ENCODE measurements at regions not wholly inside any gene's neighbourhood (a gene's known extent, or its start where the extent isn't known, plus 50 kb on each side); places are given as distances from the start of the nearest gene placed in this dataset.

GRCh38 chr20:40547483-40548091 lies 141.4 kb downstream of the MAFB start:
- Histone ChIP-seq H3K36me3 (no peaks in the 10 kb centered on the region), H3K4me1 (replicated peaks) (no peaks in the 10 kb centered on the region), H3K4me3 (no peak overlapping the region), H3K9me3 (replicated peaks) (no peaks in the 10 kb centered on the region), H3K27me3 (replicated peaks) (no peaks in the 10 kb centered on the region), H3K27ac (no peak overlapping the region)
- DNase-seq (ENCODE audit: low read depth in 1 of 2, low spot score in 2 of 2), result no peak

- Histone ChIP-seq H3K36me3 (no peaks in the 10 kb centered on the region), H3K27ac (no peak overlapping the region), H3K9me3 (replicated peaks) (no peaks in the 10 kb centered on the region), H3K4me1 (replicated peaks) (no peaks in the 10 kb centered on the region), H3K27me3 (replicated peaks) (no peaks in the 10 kb centered on the region), H3K4me3 (no peak overlapping the region)
- no peak for DNase-seq (ENCODE audit: low read depth in 1 of 2, low spot score in 2 of 2)
Observed at GRCh38 chr20:40545478-40545877, 143.6 kb downstream of the MAFB start.

DNA sequence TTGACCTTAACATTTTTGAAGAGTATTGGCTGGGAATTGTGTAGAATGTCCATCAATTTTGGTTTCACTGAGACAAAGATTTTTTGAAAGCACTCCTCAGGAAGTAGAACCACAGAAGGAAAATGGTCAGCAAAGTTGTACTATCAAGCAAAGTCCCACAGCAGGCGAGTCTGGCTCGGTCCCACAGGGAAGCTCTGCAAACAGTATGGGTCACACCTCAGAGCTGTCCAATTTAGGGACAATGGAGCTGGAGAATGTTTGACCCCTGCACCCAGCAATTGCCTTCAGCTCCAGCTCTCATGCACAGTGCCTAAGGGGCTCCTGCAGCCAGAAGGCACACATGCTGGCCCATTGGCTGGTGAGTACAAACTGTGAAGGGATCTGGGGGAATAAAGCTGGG lies 147.0 kb downstream of the MAFB start:
- H3K36me3 ChIP-seq, result no peaks in the 10 kb centered on the region
- no peaks in the 10 kb centered on the region for H3K27me3 ChIP-seq (replicated peaks)
- no peaks in the 10 kb centered on the region for H3K9me3 ChIP-seq (replicated peaks)
- H3K27ac ChIP-seq, result no peak overlapping the region
- no peak for DNase-seq (ENCODE audit: low read depth in 1 of 2, low spot score in 2 of 2)
- no peaks in the 10 kb centered on the region for H3K4me1 ChIP-seq (replicated peaks)
- no peak overlapping the region for H3K4me3 ChIP-seq

DNA sequence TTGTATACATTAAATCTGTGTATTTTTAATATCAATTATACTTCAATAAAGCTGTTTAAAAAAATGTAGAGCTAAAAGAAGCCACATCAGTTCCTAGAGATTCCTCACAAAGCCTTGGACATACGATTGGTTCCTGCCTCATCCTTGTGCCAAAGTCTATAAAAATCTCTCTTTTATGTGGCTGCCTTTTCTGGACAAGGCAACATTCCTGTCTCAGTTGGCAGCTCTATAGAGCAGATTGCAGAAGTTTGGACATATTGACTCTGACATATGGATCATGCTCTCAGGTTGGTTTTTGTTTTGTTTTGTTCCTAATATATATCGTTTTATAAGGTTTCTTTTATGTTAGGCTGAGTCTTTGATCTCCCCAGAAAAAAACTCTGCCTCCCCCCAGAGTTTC lies 148.9 kb downstream of the MAFB start:
- no peaks in the 10 kb centered on the region for H3K9me3 ChIP-seq (replicated peaks)
- H3K4me3 ChIP-seq, result no peak overlapping the region
- no peaks in the 10 kb centered on the region for H3K27me3 ChIP-seq (replicated peaks)
- DNase-seq (ENCODE audit: low read depth in 1 of 2, low spot score in 2 of 2), result no peak
- no peaks in the 10 kb centered on the region for H3K4me1 ChIP-seq (replicated peaks)
- H3K36me3 ChIP-seq, result no peaks in the 10 kb centered on the region
- H3K27ac ChIP-seq, result no peak overlapping the region

GRCh38 chr20:40538131-40538530 lies 150.9 kb downstream of the MAFB start:
- H3K27ac ChIP-seq, result no peak overlapping the region
- H3K4me3 ChIP-seq, result no peak overlapping the region
- no peaks in the 10 kb centered on the region for H3K27me3 ChIP-seq (replicated peaks)
- H3K4me1 ChIP-seq (replicated peaks), result no peaks in the 10 kb centered on the region
- H3K9me3 ChIP-seq (replicated peaks), result no peaks in the 10 kb centered on the region
- DNase-seq (ENCODE audit: low read depth in 1 of 2, low spot score in 2 of 2), result no peak
- no peaks in the 10 kb centered on the region for H3K36me3 ChIP-seq

GRCh38 chr20:40536808-40537207 lies 152.2 kb downstream of the MAFB start:
- no peaks in the 10 kb centered on the region for H3K27me3 ChIP-seq (replicated peaks)
- DNase-seq (ENCODE audit: low read depth in 1 of 2, low spot score in 2 of 2), result no peak
- H3K9me3 ChIP-seq (replicated peaks), result peaks cover 6% of the 10 kb centered on the region; the same call in 1 of the 2 replicates

DNA sequence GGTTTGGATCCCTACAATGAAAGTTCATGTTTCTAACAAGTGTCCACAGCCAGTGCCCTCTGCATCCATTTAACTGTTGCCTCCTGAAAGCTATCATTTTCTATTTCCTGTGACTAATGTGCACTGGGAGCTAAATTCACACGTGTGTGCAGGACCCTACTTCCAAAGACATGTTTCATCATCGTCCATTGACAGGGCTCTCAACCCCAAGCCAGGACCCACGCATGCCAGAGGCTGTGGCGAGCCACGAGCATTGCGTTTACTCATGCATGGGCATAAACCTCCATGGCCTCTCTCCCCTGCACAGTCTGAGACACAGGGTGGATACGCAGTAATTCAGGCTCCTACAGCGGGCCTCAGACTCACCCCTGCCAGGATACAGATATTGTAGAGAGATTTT lies 153.2 kb downstream of the MAFB start:
- H3K4me3 ChIP-seq, result no peak overlapping the region
- peaks cover 6% of the 10 kb centered on the region; the same call in 1 of the 2 replicates for H3K9me3 ChIP-seq (replicated peaks)
- DNase-seq (ENCODE audit: low read depth in 1 of 2, low spot score in 2 of 2), result no peak
- no peak overlapping the region for H3K27ac ChIP-seq
- H3K36me3 ChIP-seq, result no peaks in the 10 kb centered on the region
- H3K27me3 ChIP-seq (replicated peaks), result no peaks in the 10 kb centered on the region
- no peaks in the 10 kb centered on the region for H3K4me1 ChIP-seq (replicated peaks)

More at GRCh38 chr20:40536808-40537207, 152.2 kb downstream of the MAFB start:
- Histone ChIP-seq H3K27ac (no peak overlapping the region), H3K4me1 (replicated peaks) (no peaks in the 10 kb centered on the region), H3K4me3 (no peak overlapping the region), H3K36me3 (no peaks in the 10 kb centered on the region)

GRCh38 chr20:40532103-40532502 lies 156.9 kb downstream of the MAFB start:
- Histone ChIP-seq H3K4me1 (replicated peaks) (no peaks in the 10 kb centered on the region), H3K4me3 (no peak overlapping the region), H3K27ac (no peak overlapping the region), H3K9me3 (replicated peaks) (peaks cover 8% of the 10 kb centered on the region; the same call in 1 of the 2 replicates), H3K36me3 (no peaks in the 10 kb centered on the region), H3K27me3 (replicated peaks) (no peaks in the 10 kb centered on the region)
- DNase-seq (ENCODE audit: low read depth in 1 of 2, low spot score in 2 of 2), result no peak

- no peak for DNase-seq (ENCODE audit: low read depth in 1 of 2, low spot score in 2 of 2)
- H3K4me1 ChIP-seq (replicated peaks), result no peaks in the 10 kb centered on the region
Observed at GRCh38 chr20:40525351-40525750, 163.7 kb downstream of the MAFB start.

DNA sequence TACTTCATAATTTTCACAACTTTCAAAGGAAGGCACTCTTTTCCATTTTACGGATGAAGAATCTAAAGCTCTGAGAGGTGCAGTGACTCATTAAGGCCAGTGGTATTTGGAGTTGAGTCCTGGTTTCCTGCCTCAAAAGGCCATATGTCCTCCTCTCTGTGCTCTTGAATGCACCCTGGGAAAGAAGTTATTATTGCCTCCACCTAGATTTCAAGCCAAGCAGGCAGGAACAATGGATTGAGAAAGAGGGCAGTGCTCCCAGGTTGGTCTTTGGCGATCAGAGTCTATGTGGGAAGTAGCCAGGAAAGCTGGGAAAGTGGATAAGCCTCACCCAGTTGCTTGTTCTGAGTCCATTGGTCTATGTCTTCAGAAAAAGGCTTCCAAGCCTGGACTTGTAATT lies 165.0 kb downstream of the MAFB start:
- Histone ChIP-seq H3K4me3 (no peak overlapping the region), H3K9me3 (replicated peaks) (no peaks in the 10 kb centered on the region), H3K4me1 (replicated peaks) (no peaks in the 10 kb centered on the region), H3K27ac (no peak overlapping the region), H3K27me3 (replicated peaks) (no peaks in the 10 kb centered on the region), H3K36me3 (no peaks in the 10 kb centered on the region)
- DNase-seq (ENCODE audit: low read depth in 1 of 2, low spot score in 2 of 2), result no peak

More at GRCh38 chr20:40525351-40525750, 163.7 kb downstream of the MAFB start:
- H3K36me3 ChIP-seq, result no peaks in the 10 kb centered on the region
- no peaks in the 10 kb centered on the region for H3K27me3 ChIP-seq (replicated peaks)
- no peak overlapping the region for H3K4me3 ChIP-seq
- no peaks in the 10 kb centered on the region; the same call in 1 of the 2 replicates for H3K9me3 ChIP-seq (replicated peaks)
- no peak overlapping the region for H3K27ac ChIP-seq

DNA sequence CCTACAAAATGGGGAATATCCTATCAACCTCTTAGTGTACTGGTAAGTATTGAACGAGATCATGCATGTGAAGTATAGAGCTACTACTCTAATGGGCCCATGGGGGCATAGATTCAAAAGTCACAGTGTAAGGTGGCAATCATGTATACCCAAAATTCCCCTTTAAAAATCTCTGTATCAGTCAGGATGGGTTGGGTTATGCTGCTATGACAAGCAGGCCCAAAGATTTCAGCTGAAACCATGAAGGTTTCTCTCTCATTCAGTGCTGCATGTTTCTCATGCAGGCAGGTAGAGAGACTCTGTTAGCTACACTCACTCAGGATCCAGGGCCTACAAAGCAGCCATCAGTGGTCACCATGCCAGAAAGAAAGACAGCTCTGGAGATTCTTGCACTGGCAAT lies 166.6 kb downstream of the MAFB start:
- Histone ChIP-seq H3K9me3 (replicated peaks) (no peaks in the 10 kb centered on the region), H3K4me1 (replicated peaks) (no peaks in the 10 kb centered on the region), H3K36me3 (no peaks in the 10 kb centered on the region), H3K27ac (no peak overlapping the region), H3K27me3 (replicated peaks) (no peaks in the 10 kb centered on the region), H3K4me3 (no peak overlapping the region)
- DNase-seq (ENCODE audit: low read depth in 1 of 2, low spot score in 2 of 2), result no peak

- Histone ChIP-seq H3K36me3 (no peaks in the 10 kb centered on the region), H3K4me1 (replicated peaks) (no peaks in the 10 kb centered on the region), H3K9me3 (replicated peaks) (no peaks in the 10 kb centered on the region), H3K4me3 (no peak overlapping the region), H3K27me3 (replicated peaks) (no peaks in the 10 kb centered on the region), H3K27ac (no peak overlapping the region)
- DNase-seq (ENCODE audit: low read depth in 1 of 2, low spot score in 2 of 2), result no peak
Observed at GRCh38 chr20:40521962-40522361, 167.1 kb downstream of the MAFB start.

DNA sequence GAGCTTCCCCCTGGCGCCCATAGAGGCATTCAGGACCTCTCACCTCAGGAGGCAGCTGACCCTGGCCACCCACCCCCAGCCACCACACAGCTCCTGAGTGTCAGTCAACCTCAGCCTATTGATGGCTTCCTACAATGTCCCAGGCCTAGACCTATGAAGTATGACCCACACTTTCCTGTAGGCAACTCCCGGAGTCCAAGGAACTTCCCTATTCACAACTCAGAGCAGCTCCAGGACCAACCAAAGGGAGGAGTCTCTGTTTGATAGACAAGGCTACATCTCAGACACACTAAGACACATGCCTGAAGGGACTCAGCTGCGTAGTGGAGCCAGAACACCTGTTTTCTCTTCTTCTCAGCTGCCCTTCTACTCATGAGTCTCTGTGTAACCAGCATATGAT lies 169.1 kb downstream of the MAFB start:
- H3K27ac ChIP-seq, result no peak overlapping the region
- no peaks in the 10 kb centered on the region for H3K9me3 ChIP-seq (replicated peaks)
- no peaks in the 10 kb centered on the region for H3K4me1 ChIP-seq (replicated peaks)
- H3K36me3 ChIP-seq, result no peaks in the 10 kb centered on the region
- H3K27me3 ChIP-seq (replicated peaks), result no peaks in the 10 kb centered on the region
- DNase-seq (ENCODE audit: low read depth in 1 of 2, low spot score in 2 of 2), result no peak
- no peak overlapping the region for H3K4me3 ChIP-seq

- no peaks in the 10 kb centered on the region for H3K9me3 ChIP-seq (replicated peaks)
- H3K4me3 ChIP-seq, result no peak overlapping the region
- DNase-seq (ENCODE audit: low read depth in 1 of 2, low spot score in 2 of 2), result no peak
- H3K4me1 ChIP-seq (replicated peaks), result no peaks in the 10 kb centered on the region
- no peaks in the 10 kb centered on the region for H3K36me3 ChIP-seq
- no peak overlapping the region for H3K27ac ChIP-seq
- no peaks in the 10 kb centered on the region for H3K27me3 ChIP-seq (replicated peaks)
Observed at GRCh38 chr20:40512994-40513393, 176.0 kb downstream of the MAFB start.

- no peaks in the 10 kb centered on the region for H3K36me3 ChIP-seq
- H3K9me3 ChIP-seq (replicated peaks), result no peaks in the 10 kb centered on the region
- H3K27ac ChIP-seq, result no peak overlapping the region
- H3K27me3 ChIP-seq (replicated peaks), result no peaks in the 10 kb centered on the region
- no peak overlapping the region for H3K4me3 ChIP-seq
- DNase-seq (ENCODE audit: low read depth in 1 of 2, low spot score in 2 of 2), result no peak
- no peaks in the 10 kb centered on the region for H3K4me1 ChIP-seq (replicated peaks)
Observed at GRCh38 chr20:40512591-40512990, 176.4 kb downstream of the MAFB start.
